HPDE6-E6E7 (cell line): ENCODE measurements at regions not wholly inside any gene's neighbourhood (a gene's known extent, or its start where the extent isn't known, plus 50 kb on each side); places are given as distances from the start of the nearest gene placed in this dataset.

Source experiments
- DNase-seq: peaks from one replicate; pipeline ENCODE4 v3.0.0; 2011; ENCODE audit warnings: missing footprints; ENCODE audit errors: extremely low spot score

GRCh38 chr18:38330573-38330972 is 765.0 kb upstream of the CELF4 start:
- no peak for DNase-seq

- no peak for DNase-seq
Observed at GRCh38 chr18:38329145-38329544, 763.5 kb upstream of the CELF4 start.

- no peak for DNase-seq
Observed at GRCh38 chr18:38322206-38322605, 756.6 kb upstream of the CELF4 start.

GRCh38 chr18:38321262-38321661 is 755.7 kb upstream of the CELF4 start:
- DNase-seq: no peak

- no peak for DNase-seq
Observed at GRCh38 chr18:38318416-38318815, 752.8 kb upstream of the CELF4 start.

GRCh38 chr18:38313831-38314230 is 748.2 kb upstream of the CELF4 start:
- no peak for DNase-seq

GRCh38 chr18:38312532-38312931 is 746.9 kb upstream of the CELF4 start:
- no peak for DNase-seq

GRCh38 chr18:38310936-38311335 is 745.3 kb upstream of the CELF4 start:
- no peak for DNase-seq

GRCh38 chr18:38307914-38308313 is 742.3 kb upstream of the CELF4 start:
- no peak for DNase-seq

- no peak for DNase-seq
Observed at GRCh38 chr18:38305961-38306360, 740.4 kb upstream of the CELF4 start.

- DNase-seq: no peak
Observed at GRCh38 chr18:38301621-38302020, 736.0 kb upstream of the CELF4 start.

- DNase-seq: no peak
Observed at GRCh38 chr18:38297910-38298309, 732.3 kb upstream of the CELF4 start.

- DNase-seq: no peak
Observed at GRCh38 chr18:38290229-38290628, 724.6 kb upstream of the CELF4 start.

- DNase-seq: no peak
Observed at GRCh38 chr18:38284972-38285371, 719.4 kb upstream of the CELF4 start.

- DNase-seq: no peak
Observed at GRCh38 chr18:38263066-38263465, 697.5 kb upstream of the CELF4 start.

- no peak for DNase-seq
Observed at GRCh38 chr18:38262661-38263060, 697.1 kb upstream of the CELF4 start.

- no peak for DNase-seq
Observed at GRCh38 chr18:38257661-38258060, 692.1 kb upstream of the CELF4 start.

- DNase-seq: no peak
Observed at GRCh38 chr18:38256366-38256765, 690.8 kb upstream of the CELF4 start.

- DNase-seq: no peak
Observed at GRCh38 chr18:38250971-38251370, 685.4 kb upstream of the CELF4 start.

- DNase-seq: no peak
Observed at GRCh38 chr18:38244480-38244879, 678.9 kb upstream of the CELF4 start.

- no peak for DNase-seq
Observed at GRCh38 chr18:38243291-38243690, 677.7 kb upstream of the CELF4 start.

- no peak for DNase-seq
Observed at GRCh38 chr18:38241736-38242135, 676.1 kb upstream of the CELF4 start.

- DNase-seq: no peak
Observed at GRCh38 chr18:38241216-38241615, 675.6 kb upstream of the CELF4 start.

GRCh38 chr18:38239606-38240005 is 674.0 kb upstream of the CELF4 start:
- no peak for DNase-seq

GRCh38 chr18:38237796-38238195 is 672.2 kb upstream of the CELF4 start:
- no peak for DNase-seq
